ENCODE measurements at regions not wholly inside any gene's neighbourhood (a gene's known extent, or its start where the extent isn't known, plus 50 kb on each side); places are given as distances from the start of the nearest gene placed in this dataset.

GRCh38 chr6:24026050-24026449 is 100.0 kb upstream of the NRSN1 start:
- no peak for TF ChIP-seq CTCF (IDR thresholded peaks at IDR 0.05; ENCODE audit: poor library complexity)
- Histone ChIP-seq H3K27ac (no peak overlapping the region), H4K20me1 (ENCODE audit: insufficient read depth, poor library complexity, severe bottlenecking) (no peaks in the 10 kb centered on the region), H3K9me2 (replicated peaks; ENCODE audit: insufficient read depth) (no peaks in the 10 kb centered on the region), H3K4me1 (ENCODE audit: insufficient read depth) (no peaks in the 10 kb centered on the region), H3K36me3 (replicated peaks; ENCODE audit: insufficient read depth, low read depth) (no peaks in the 10 kb centered on the region), H3K4me3 (no peak overlapping the region), H3K79me2 (no peaks in the 10 kb centered on the region), H3K9me3 (ENCODE audit: low read depth) (no peaks in the 10 kb centered on the region), H2AFZ (no peak overlapping the region), H3K4me2 (no peak overlapping the region), H3K27me3 (no peaks in the 10 kb centered on the region)
- no peak for DNase-seq (ENCODE audit: low spot score)
- 59% methylated on average over 1 of the region's 1 CpG for WGBS (ENCODE audit: low lambda C conversion rate, missing lambda C conversion rate)

- no peaks in the 10 kb centered on the region for H3K9me2 ChIP-seq (replicated peaks; ENCODE audit: insufficient read depth)
- WGBS (ENCODE audit: low lambda C conversion rate, missing lambda C conversion rate), result 78% methylated on average over 2 of the region's 2 CpGs
- no peaks in the 10 kb centered on the region for H3K9me3 ChIP-seq (ENCODE audit: low read depth)
- DNase-seq (ENCODE audit: low spot score), result peak; percentile 8
- H3K4me2 ChIP-seq, result no peak overlapping the region
- no peaks in the 10 kb centered on the region for H3K27me3 ChIP-seq
- H3K4me3 ChIP-seq, result no peak overlapping the region
- H2AFZ ChIP-seq, result no peak overlapping the region
- no peaks in the 10 kb centered on the region for H3K79me2 ChIP-seq
- no peaks in the 10 kb centered on the region for H3K36me3 ChIP-seq (replicated peaks; ENCODE audit: insufficient read depth, low read depth)
- no peak overlapping the region for H3K27ac ChIP-seq
- no peaks in the 10 kb centered on the region for H4K20me1 ChIP-seq (ENCODE audit: insufficient read depth, poor library complexity, severe bottlenecking)
- TF ChIP-seq EZH2 (IDR thresholded peaks at IDR 0.05; ENCODE audit: borderline replicate concordance), result no peak
- TF ChIP-seq CTCF (IDR thresholded peaks at IDR 0.05; ENCODE audit: poor library complexity), result no peak
- TF ChIP-seq EZH2phosphoT487 (IDR thresholded peaks at IDR 0.05; ENCODE audit: low read depth, severe bottlenecking, unreplicated experiment), result no peak
- H3K4me1 ChIP-seq (ENCODE audit: insufficient read depth), result no peaks in the 10 kb centered on the region
These were observed 94.5 kb upstream of the NRSN1 start for GRCh38 chr6:24031496-24031895.

- H3K9me3 ChIP-seq (ENCODE audit: low read depth), result no peaks in the 10 kb centered on the region
- H3K4me1 ChIP-seq (ENCODE audit: insufficient read depth), result no peaks in the 10 kb centered on the region
- no peak overlapping the region for H3K4me3 ChIP-seq
- H3K79me2 ChIP-seq, result no peaks in the 10 kb centered on the region
- H4K20me1 ChIP-seq (ENCODE audit: insufficient read depth, poor library complexity, severe bottlenecking), result no peaks in the 10 kb centered on the region
- H2AFZ ChIP-seq, result no peak overlapping the region
- WGBS (ENCODE audit: low lambda C conversion rate, missing lambda C conversion rate), result 65% methylated on average over 4 of the region's 4 CpGs
- no peak overlapping the region for H3K4me2 ChIP-seq
- no peak for DNase-seq (ENCODE audit: low spot score)
- TF ChIP-seq CTCF (IDR thresholded peaks at IDR 0.05; ENCODE audit: poor library complexity), result no peak
- no peak for TF ChIP-seq EZH2phosphoT487 (IDR thresholded peaks at IDR 0.05; ENCODE audit: low read depth, severe bottlenecking, unreplicated experiment)
- TF ChIP-seq EZH2 (IDR thresholded peaks at IDR 0.05; ENCODE audit: borderline replicate concordance), result no peak
- H3K27ac ChIP-seq, result no peak overlapping the region
- H3K36me3 ChIP-seq (replicated peaks; ENCODE audit: insufficient read depth, low read depth), result no peaks in the 10 kb centered on the region
- no peaks in the 10 kb centered on the region for H3K27me3 ChIP-seq
- H3K9me2 ChIP-seq (replicated peaks; ENCODE audit: insufficient read depth), result no peaks in the 10 kb centered on the region
These were observed 92.9 kb upstream of the NRSN1 start for GRCh38 chr6:24032896-24033688.
